ENCODE measurements at regions not wholly inside any gene's neighbourhood (a gene's known extent, or its start where the extent isn't known, plus 50 kb on each side); places are given as distances from the start of the nearest gene placed in this dataset.

GRCh38 chr14:51576879-51577278 is 74.8 kb upstream of the FRMD6 start:
- Histone ChIP-seq H3K9ac (ENCODE audit: low read depth, low read length) (no peak overlapping the region), H3K4me3 (ENCODE audit: low read depth, low read length) (no peak overlapping the region), H3K4me1 (ENCODE audit: control insufficient read depth, insufficient read depth, low read length) (peaks cover 12% of the 10 kb centered on the region), H3K27ac (ENCODE audit: low read depth, low read length) (no peak overlapping the region), H3K36me3 (ENCODE audit: control insufficient read depth, insufficient read depth, low read length) (no peaks in the 10 kb centered on the region), H3K27me3 (ENCODE audit: control insufficient read depth, insufficient read depth, low read length) (no peaks in the 10 kb centered on the region), H3K9me3 (ENCODE audit: control insufficient read depth, insufficient read depth, low read length) (no peaks in the 10 kb centered on the region)

- H3K4me1 ChIP-seq (ENCODE audit: control insufficient read depth, insufficient read depth, low read length): peaks cover 12% of the 10 kb centered on the region
- H3K36me3 ChIP-seq (ENCODE audit: control insufficient read depth, insufficient read depth, low read length): no peaks in the 10 kb centered on the region
Measured at GRCh38 chr14:51578853-51579252, 72.9 kb upstream of the FRMD6 start.

GRCh38 chr14:51581017-51581881 is 70.5 kb upstream of the FRMD6 start:
- H3K9me3 ChIP-seq (ENCODE audit: control insufficient read depth, insufficient read depth, low read length): no peaks in the 10 kb centered on the region
- H3K27me3 ChIP-seq (ENCODE audit: control insufficient read depth, insufficient read depth, low read length): no peaks in the 10 kb centered on the region
- H3K27ac ChIP-seq (ENCODE audit: low read depth, low read length): no peak overlapping the region
- H3K4me3 ChIP-seq (ENCODE audit: low read depth, low read length): no peak overlapping the region
- H3K9ac ChIP-seq (ENCODE audit: low read depth, low read length): no peak overlapping the region
- H3K4me1 ChIP-seq (ENCODE audit: control insufficient read depth, insufficient read depth, low read length): peaks cover 9% of the 10 kb centered on the region
- no peaks in the 10 kb centered on the region for H3K36me3 ChIP-seq (ENCODE audit: control insufficient read depth, insufficient read depth, low read length)

More at GRCh38 chr14:51578853-51579252, 72.9 kb upstream of the FRMD6 start:
- no peaks in the 10 kb centered on the region for H3K9me3 ChIP-seq (ENCODE audit: control insufficient read depth, insufficient read depth, low read length)
- no peak overlapping the region for H3K27ac ChIP-seq (ENCODE audit: low read depth, low read length)
- no peak overlapping the region for H3K4me3 ChIP-seq (ENCODE audit: low read depth, low read length)
- H3K9ac ChIP-seq (ENCODE audit: low read depth, low read length): no peak overlapping the region
- no peaks in the 10 kb centered on the region for H3K27me3 ChIP-seq (ENCODE audit: control insufficient read depth, insufficient read depth, low read length)

- Histone ChIP-seq H3K36me3 (ENCODE audit: control insufficient read depth, insufficient read depth, low read length) (no peaks in the 10 kb centered on the region), H3K9me3 (ENCODE audit: control insufficient read depth, insufficient read depth, low read length) (no peaks in the 10 kb centered on the region), H3K27me3 (ENCODE audit: control insufficient read depth, insufficient read depth, low read length) (no peaks in the 10 kb centered on the region), H3K4me1 (ENCODE audit: control insufficient read depth, insufficient read depth, low read length) (peaks cover 7% of the 10 kb centered on the region), H3K9ac (ENCODE audit: low read depth, low read length) (no peak overlapping the region), H3K27ac (ENCODE audit: low read depth, low read length) (no peak overlapping the region), H3K4me3 (ENCODE audit: low read depth, low read length) (no peak overlapping the region)
Measured at GRCh38 chr14:51582437-51582836, 69.3 kb upstream of the FRMD6 start.

- Histone ChIP-seq H3K27ac (ENCODE audit: low read depth, low read length) (no peak overlapping the region), H3K36me3 (ENCODE audit: control insufficient read depth, insufficient read depth, low read length) (no peaks in the 10 kb centered on the region), H3K9me3 (ENCODE audit: control insufficient read depth, insufficient read depth, low read length) (no peaks in the 10 kb centered on the region), H3K4me3 (ENCODE audit: low read depth, low read length) (no peak overlapping the region), H3K27me3 (ENCODE audit: control insufficient read depth, insufficient read depth, low read length) (no peaks in the 10 kb centered on the region), H3K9ac (ENCODE audit: low read depth, low read length) (no peak overlapping the region), H3K4me1 (ENCODE audit: control insufficient read depth, insufficient read depth, low read length) (peaks cover 7% of the 10 kb centered on the region)
Measured at GRCh38 chr14:51585055-51585454, 66.7 kb upstream of the FRMD6 start.

- H3K36me3 ChIP-seq (ENCODE audit: control insufficient read depth, insufficient read depth, low read length): no peaks in the 10 kb centered on the region
- H3K9me3 ChIP-seq (ENCODE audit: control insufficient read depth, insufficient read depth, low read length): no peaks in the 10 kb centered on the region
- H3K4me3 ChIP-seq (ENCODE audit: low read depth, low read length): no peak overlapping the region
- no peaks in the 10 kb centered on the region for H3K27me3 ChIP-seq (ENCODE audit: control insufficient read depth, insufficient read depth, low read length)
- no peak overlapping the region for H3K27ac ChIP-seq (ENCODE audit: low read depth, low read length)
- no peak overlapping the region for H3K9ac ChIP-seq (ENCODE audit: low read depth, low read length)
- H3K4me1 ChIP-seq (ENCODE audit: control insufficient read depth, insufficient read depth, low read length): no peaks in the 10 kb centered on the region
Measured at GRCh38 chr14:51592836-51593235, 58.9 kb upstream of the FRMD6 start.

GRCh38 chr14:51593397-51593796 is 58.3 kb upstream of the FRMD6 start:
- Histone ChIP-seq H3K4me3 (ENCODE audit: low read depth, low read length) (no peak overlapping the region), H3K9me3 (ENCODE audit: control insufficient read depth, insufficient read depth, low read length) (no peaks in the 10 kb centered on the region), H3K9ac (ENCODE audit: low read depth, low read length) (no peak overlapping the region), H3K4me1 (ENCODE audit: control insufficient read depth, insufficient read depth, low read length) (no peaks in the 10 kb centered on the region), H3K27me3 (ENCODE audit: control insufficient read depth, insufficient read depth, low read length) (no peaks in the 10 kb centered on the region), H3K36me3 (ENCODE audit: control insufficient read depth, insufficient read depth, low read length) (no peaks in the 10 kb centered on the region), H3K27ac (ENCODE audit: low read depth, low read length) (no peak overlapping the region)

- H3K27me3 ChIP-seq (ENCODE audit: control insufficient read depth, insufficient read depth, low read length): no peaks in the 10 kb centered on the region
- H3K4me1 ChIP-seq (ENCODE audit: control insufficient read depth, insufficient read depth, low read length): peaks cover 19% of the 10 kb centered on the region
- H3K9ac ChIP-seq (ENCODE audit: low read depth, low read length): no peak overlapping the region
- no peak overlapping the region for H3K4me3 ChIP-seq (ENCODE audit: low read depth, low read length)
- no peak overlapping the region for H3K27ac ChIP-seq (ENCODE audit: low read depth, low read length)
- no peaks in the 10 kb centered on the region for H3K9me3 ChIP-seq (ENCODE audit: control insufficient read depth, insufficient read depth, low read length)
- no peaks in the 10 kb centered on the region for H3K36me3 ChIP-seq (ENCODE audit: control insufficient read depth, insufficient read depth, low read length)
Measured at GRCh38 chr14:51595881-51596455, 55.7 kb upstream of the FRMD6 start.

- no peak overlapping the region for H3K4me3 ChIP-seq (ENCODE audit: low read depth, low read length)
- H3K9ac ChIP-seq (ENCODE audit: low read depth, low read length): no peak overlapping the region
- H3K27ac ChIP-seq (ENCODE audit: low read depth, low read length): no peak overlapping the region
- H3K4me1 ChIP-seq (ENCODE audit: control insufficient read depth, insufficient read depth, low read length): peaks cover 22% of the 10 kb centered on the region
- no peaks in the 10 kb centered on the region for H3K36me3 ChIP-seq (ENCODE audit: control insufficient read depth, insufficient read depth, low read length)
- H3K9me3 ChIP-seq (ENCODE audit: control insufficient read depth, insufficient read depth, low read length): no peaks in the 10 kb centered on the region
- no peaks in the 10 kb centered on the region for H3K27me3 ChIP-seq (ENCODE audit: control insufficient read depth, insufficient read depth, low read length)
Measured at GRCh38 chr14:51596488-51597117, 55.1 kb upstream of the FRMD6 start.

- Histone ChIP-seq H3K9ac (ENCODE audit: low read depth, low read length) (no peak overlapping the region), H3K4me3 (ENCODE audit: low read depth, low read length) (no peak overlapping the region), H3K27ac (ENCODE audit: low read depth, low read length) (no peak overlapping the region), H3K36me3 (ENCODE audit: control insufficient read depth, insufficient read depth, low read length) (no peaks in the 10 kb centered on the region), H3K4me1 (ENCODE audit: control insufficient read depth, insufficient read depth, low read length) (peaks cover 22% of the 10 kb centered on the region), H3K9me3 (ENCODE audit: control insufficient read depth, insufficient read depth, low read length) (no peaks in the 10 kb centered on the region), H3K27me3 (ENCODE audit: control insufficient read depth, insufficient read depth, low read length) (no peaks in the 10 kb centered on the region)
Measured at GRCh38 chr14:51597261-51598001, 54.3 kb upstream of the FRMD6 start.
